ENCODE measurements at regions not wholly inside any gene's neighbourhood (a gene's known extent, or its start where the extent isn't known, plus 50 kb on each side); places are given as distances from the start of the nearest gene placed in this dataset.

DNA sequence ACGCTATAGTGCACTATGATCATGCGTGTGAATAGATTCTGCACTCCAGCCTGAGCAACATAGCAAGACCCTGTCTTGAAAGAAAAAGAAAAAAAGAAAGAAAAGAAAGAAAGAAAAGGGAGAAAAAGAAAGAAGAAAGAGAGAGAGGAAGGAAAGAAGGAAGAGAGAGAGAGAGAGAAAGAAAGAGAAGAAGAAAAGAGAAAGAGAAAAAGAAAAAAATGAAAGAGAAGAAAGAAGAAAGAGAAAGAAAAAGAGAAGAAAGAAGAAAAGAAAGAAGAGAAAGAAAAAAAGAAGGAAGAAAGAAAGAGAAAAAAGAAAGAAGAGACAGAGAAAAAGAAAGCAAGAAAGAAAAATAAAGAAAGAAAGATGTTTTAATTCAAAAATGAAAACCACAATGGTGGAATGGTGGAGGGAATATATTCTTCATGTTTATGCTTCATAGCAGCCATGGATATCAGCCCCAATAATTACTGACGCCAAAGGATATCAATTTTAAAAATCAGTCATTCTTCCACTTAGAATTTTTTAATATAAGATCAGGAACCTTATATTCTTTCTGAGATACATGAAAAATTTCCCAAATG is 168.7 kb upstream of the TBCA start (continued):
- TF ChIP-seq, protein P1, sequence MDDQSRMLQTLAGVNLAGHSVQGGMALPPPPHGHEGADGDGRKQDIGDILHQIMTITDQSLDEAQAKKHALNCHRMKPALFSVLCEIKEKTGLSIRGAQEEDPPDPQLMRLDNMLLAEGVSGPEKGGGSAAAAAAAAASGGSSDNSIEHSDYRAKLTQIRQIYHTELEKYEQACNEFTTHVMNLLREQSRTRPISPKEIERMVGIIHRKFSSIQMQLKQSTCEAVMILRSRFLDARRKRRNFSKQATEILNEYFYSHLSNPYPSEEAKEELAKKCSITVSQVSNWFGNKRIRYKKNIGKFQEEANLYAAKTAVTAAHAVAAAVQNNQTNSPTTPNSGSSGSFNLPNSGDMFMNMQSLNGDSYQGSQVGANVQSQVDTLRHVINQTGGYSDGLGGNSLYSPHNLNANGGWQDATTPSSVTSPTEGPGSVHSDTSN (IDR thresholded peaks at IDR 0.05; ENCODE audit: insufficient replicate concordance, low read depth, low read length) = no peak
- TF ChIP-seq, protein P2, sequence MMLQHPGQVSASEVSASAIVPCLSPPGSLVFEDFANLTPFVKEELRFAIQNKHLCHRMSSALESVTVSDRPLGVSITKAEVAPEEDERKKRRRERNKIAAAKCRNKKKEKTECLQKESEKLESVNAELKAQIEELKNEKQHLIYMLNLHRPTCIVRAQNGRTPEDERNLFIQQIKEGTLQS (IDR thresholded peaks at IDR 0.05; ENCODE audit: borderline replicate concordance, extremely low read depth, low read depth, low read length) = no peak
- no peak for TF ChIP-seq HDGF (IDR thresholded peaks at IDR 0.05)
- no peak for TF ChIP-seq YBX1 (IDR thresholded peaks at IDR 0.05)
- TF ChIP-seq ATF7 (IDR thresholded peaks at IDR 0.05; ENCODE audit: low read depth) = no peak
- TF ChIP-seq, protein P3, sequence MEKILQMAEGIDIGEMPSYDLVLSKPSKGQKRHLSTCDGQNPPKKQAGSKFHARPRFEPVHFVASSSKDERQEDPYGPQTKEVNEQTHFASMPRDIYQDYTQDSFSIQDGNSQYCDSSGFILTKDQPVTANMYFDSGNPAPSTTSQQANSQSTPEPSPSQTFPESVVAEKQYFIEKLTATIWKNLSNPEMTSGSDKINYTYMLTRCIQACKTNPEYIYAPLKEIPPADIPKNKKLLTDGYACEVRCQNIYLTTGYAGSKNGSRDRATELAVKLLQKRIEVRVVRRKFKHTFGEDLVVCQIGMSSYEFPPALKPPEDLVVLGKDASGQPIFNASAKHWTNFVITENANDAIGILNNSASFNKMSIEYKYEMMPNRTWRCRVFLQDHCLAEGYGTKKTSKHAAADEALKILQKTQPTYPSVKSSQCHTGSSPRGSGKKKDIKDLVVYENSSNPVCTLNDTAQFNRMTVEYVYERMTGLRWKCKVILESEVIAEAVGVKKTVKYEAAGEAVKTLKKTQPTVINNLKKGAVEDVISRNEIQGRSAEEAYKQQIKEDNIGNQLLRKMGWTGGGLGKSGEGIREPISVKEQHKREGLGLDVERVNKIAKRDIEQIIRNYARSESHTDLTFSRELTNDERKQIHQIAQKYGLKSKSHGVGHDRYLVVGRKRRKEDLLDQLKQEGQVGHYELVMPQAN (conservative IDR thresholded peaks at IDR 0.05) = no peak

DNA sequence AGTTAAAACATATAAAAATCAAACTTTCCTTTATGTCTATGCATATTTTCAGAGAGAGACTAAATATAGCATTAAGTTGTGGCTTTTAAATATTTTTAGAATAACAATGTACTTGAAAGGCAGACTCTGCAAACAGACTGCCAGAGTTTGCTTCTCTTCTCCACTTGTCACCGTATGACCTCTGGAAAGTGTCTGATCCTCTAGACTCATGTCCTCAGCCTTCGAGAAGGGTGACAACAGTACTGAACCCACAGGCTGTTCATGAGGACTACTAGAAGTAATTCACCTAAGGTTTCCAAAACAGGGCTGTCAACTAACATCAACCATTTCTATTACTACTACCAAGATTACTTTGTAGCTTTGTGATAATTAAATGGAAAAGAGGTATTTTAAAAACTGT is 167.7 kb upstream of the TBCA start:
- no TSS peak for BruUV-seq (replicated peaks)
- SMC1A ChIA-PET (ENCODE audit: uncharacterized antibody, unreplicated experiment) = interaction anchor here (1.4 to 2.6 kb wide), 3 partner anchors 11 to 27 kb away, joined by 3 to 10 read pairs (median 8); no protein-coding TSS in a partner anchor
- intact Hi-C loops (cut with micrococcal nuclease; ENCODE audit: unreplicated experiment) = no loop called here
- POLR2A ChIA-PET = interaction anchor here (1.6 kb wide), 1 partner anchor 11 kb away, joined by 3 read pairs; no protein-coding TSS in a partner anchor
- Histone ChIP-seq H3K4me3 (no peak overlapping the region), H2AFZ (ENCODE audit: control insufficient read depth, low read depth, low read length) (no peak overlapping the region), H3K4me1 (ENCODE audit: control insufficient read depth, insufficient read depth, low read length) (no peaks in the 10 kb centered on the region), H3K79me2 (ENCODE audit: control insufficient read depth, insufficient read depth, low read length) (no peaks in the 10 kb centered on the region), H3K36me3 (ENCODE audit: control insufficient read depth in 2 of 2, insufficient read depth in 2 of 2, low read length in 1 of 2) (no peaks in the 10 kb centered on the region), H3K27ac (ENCODE audit: control insufficient read depth, insufficient read depth) (no peak overlapping the region), H3K4me2 (ENCODE audit: control insufficient read depth, insufficient read depth) (no peak overlapping the region), H3K9me3 (replicated peaks; ENCODE audit: control insufficient read depth, insufficient read depth, low read length) (no peaks in the 10 kb centered on the region; the same call in 2 of the 3 replicates), H4K20me1 (ENCODE audit: control insufficient read depth, insufficient read depth) (no peaks in the 10 kb centered on the region), H3K9ac (ENCODE audit: control insufficient read depth, insufficient read depth, low read length) (no peak overlapping the region), H3K27me3 (replicated peaks in 1 of 2; ENCODE audit: control insufficient read depth in 2 of 2, insufficient read depth in 2 of 2, low read length in 1 of 2) (no peaks in the 10 kb centered on the region; a peak in 1 of 4 replicates)
- DNase-seq (ENCODE audit: low read depth, low spot score) = no peak
- no peak for FAIRE-seq
- no peak for ATAC-seq
- CTCF ChIA-PET = interaction anchor here (1.0 to 1.2 kb wide), 2 partner anchors 13 to 123 kb away, joined by 3 to 4 read pairs; no protein-coding TSS in a partner anchor
- TF ChIP-seq, protein P4, sequence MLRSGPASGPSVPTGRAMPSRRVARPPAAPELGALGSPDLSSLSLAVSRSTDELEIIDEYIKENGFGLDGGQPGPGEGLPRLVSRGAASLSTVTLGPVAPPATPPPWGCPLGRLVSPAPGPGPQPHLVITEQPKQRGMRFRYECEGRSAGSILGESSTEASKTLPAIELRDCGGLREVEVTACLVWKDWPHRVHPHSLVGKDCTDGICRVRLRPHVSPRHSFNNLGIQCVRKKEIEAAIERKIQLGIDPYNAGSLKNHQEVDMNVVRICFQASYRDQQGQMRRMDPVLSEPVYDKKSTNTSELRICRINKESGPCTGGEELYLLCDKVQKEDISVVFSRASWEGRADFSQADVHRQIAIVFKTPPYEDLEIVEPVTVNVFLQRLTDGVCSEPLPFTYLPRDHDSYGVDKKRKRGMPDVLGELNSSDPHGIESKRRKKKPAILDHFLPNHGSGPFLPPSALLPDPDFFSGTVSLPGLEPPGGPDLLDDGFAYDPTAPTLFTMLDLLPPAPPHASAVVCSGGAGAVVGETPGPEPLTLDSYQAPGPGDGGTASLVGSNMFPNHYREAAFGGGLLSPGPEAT (IDR thresholded peaks at IDR 0.05; ENCODE audit: low read depth) = no peak
- no peak for TF ChIP-seq RCOR1 (conservative IDR thresholded peaks at IDR 0.05; ENCODE audit: low read depth, low read length)
- no peak for TF ChIP-seq PML (IDR thresholded peaks at IDR 0.05; ENCODE audit: low read length)
- no peak for TF ChIP-seq ZNF622 (IDR thresholded peaks at IDR 0.05)
- TF ChIP-seq IKZF1 (conservative IDR thresholded peaks at IDR 0.05) = no peak
- TF ChIP-seq JUND (IDR thresholded peaks at IDR 0.05; ENCODE audit: low read depth, low read length) = no peak
- no peak for TF ChIP-seq YBX1 (IDR thresholded peaks at IDR 0.05)
- TF ChIP-seq STAT1 (conservative IDR thresholded peaks at IDR 0.05) = no peak
- no peak for TF ChIP-seq FOXK2 (IDR thresholded peaks at IDR 0.05)
- no peak for TF ChIP-seq EED (IDR thresholded peaks at IDR 0.05; ENCODE audit: low read depth)
- no peak for TF ChIP-seq RUNX3 (IDR thresholded peaks at IDR 0.05; ENCODE audit: low read length)
- TF ChIP-seq JUNB (IDR thresholded peaks at IDR 0.05) = no peak
- TF ChIP-seq, protein P5, sequence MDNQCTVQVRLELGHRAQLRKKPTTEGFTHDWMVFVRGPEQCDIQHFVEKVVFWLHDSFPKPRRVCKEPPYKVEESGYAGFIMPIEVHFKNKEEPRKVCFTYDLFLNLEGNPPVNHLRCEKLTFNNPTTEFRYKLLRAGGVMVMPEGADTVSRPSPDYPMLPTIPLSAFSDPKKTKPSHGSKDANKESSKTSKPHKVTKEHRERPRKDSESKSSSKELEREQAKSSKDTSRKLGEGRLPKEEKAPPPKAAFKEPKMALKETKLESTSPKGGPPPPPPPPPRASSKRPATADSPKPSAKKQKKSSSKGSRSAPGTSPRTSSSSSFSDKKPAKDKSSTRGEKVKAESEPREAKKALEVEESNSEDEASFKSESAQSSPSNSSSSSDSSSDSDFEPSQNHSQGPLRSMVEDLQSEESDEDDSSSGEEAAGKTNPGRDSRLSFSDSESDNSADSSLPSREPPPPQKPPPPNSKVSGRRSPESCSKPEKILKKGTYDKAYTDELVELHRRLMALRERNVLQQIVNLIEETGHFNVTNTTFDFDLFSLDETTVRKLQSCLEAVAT (IDR thresholded peaks at IDR 0.05) = no peak
- in situ Hi-C loops (cut with MboI) = no loop called here
- WGBS (ENCODE audit: insufficient coverage, insufficient replicate concordance, low lambda C conversion rate, missing lambda C conversion rate) = 72% methylated on average over 2 of the region's 2 CpGs
- RAD21 ChIA-PET (ENCODE audit: unreplicated experiment) = interaction anchor here (0.9 to 1.1 kb wide), 3 partner anchors 16 to 57 kb away, joined by 3 to 4 read pairs (median 3); no protein-coding TSS in a partner anchor
